GM18909 (cell line): ENCODE measurements at regions not wholly inside any gene's neighbourhood (a gene's known extent, or its start where the extent isn't known, plus 50 kb on each side); places are given as distances from the start of the nearest gene placed in this dataset.

Experiments
- ATAC-seq: cut with Tn5 transposase; IDR thresholded peaks from one replicate; pipeline ENCODE4 v1.9.1; 2021; ENCODE audit warnings: mild to moderate bottlenecking; ENCODE audit not compliant: unreplicated experiment, poor library complexity

DNA sequence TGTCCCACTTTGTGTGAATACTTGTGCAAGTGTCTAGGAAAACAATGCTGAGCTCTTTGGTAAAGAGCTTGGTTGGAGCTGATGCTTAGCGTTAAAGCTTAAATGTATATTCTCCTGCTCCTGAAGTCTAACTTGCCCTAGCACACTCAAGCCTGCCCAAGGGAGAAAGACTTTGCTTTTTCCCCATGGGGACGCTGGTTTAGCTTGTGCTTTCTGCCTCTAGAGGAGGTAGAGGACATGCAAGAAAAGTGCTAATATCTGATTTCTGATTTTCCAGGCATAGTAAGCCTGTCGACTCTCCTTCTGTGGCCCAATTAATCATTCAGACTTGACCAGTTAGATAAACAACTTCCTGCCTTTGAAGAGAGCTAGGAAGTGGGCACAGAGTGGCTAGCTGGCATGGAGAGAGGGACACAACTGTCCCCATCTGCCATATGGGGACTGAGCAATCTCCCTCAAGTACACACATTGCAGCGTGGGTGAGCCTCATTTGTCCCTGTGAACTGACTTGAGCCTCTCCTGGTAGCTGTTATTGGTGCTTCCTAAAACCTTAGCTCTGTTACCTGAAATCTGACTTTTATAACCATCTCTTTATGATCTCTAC lies 348.4 kb downstream of the BRINP1 start:
- ATAC-seq, result no peak

DNA sequence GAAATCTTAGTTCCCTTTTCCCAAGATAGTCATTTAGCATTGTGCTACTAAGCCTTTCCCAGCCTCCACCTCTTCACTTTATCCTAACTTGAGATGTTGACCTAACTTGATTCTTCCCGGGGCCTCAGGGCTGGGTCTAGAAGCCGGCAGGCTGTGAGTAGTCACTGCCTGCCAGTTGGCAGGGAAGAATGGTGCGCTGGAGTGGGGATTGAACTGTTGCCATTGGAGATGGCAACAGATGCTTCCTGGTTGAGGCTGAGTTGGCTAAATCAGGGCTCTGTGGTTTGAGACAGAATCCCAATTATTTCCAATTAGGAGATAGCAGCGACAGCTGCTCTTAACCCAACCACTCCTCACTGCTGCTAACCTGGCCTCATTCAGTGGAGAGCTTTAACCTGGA lies 343.1 kb downstream of the BRINP1 start:
- ATAC-seq, result no peak

- ATAC-seq, result no peak
Measured at GRCh38 chr9:119027901-119028699, 341.1 kb downstream of the BRINP1 start.

- no peak for ATAC-seq
Measured at GRCh38 chr9:119029886-119030285, 339.3 kb downstream of the BRINP1 start.

GRCh38 chr9:119033596-119033995 lies 335.6 kb downstream of the BRINP1 start:
- no peak for ATAC-seq

- no peak for ATAC-seq
Measured at GRCh38 chr9:119036969-119037368, 332.3 kb downstream of the BRINP1 start.

DNA sequence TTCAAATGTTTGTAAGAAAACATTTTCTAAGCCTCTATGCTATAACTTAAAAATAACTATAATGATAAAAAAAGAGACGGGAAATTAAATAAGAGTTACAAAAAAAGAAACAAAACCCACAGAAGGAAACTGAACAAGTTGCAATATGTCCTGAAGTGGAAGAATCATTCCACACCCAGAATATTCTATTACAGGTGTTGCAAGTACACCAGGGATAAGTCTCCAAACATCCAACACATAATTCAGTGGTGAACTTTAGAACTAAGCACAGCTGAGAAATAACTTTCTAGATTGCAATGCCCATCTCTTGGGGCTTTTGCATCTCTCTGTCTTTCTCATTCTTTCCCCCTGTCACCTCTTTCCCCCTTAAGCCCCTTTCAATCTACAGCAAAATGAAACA lies 325.2 kb downstream of the BRINP1 start:
- no peak for ATAC-seq

DNA sequence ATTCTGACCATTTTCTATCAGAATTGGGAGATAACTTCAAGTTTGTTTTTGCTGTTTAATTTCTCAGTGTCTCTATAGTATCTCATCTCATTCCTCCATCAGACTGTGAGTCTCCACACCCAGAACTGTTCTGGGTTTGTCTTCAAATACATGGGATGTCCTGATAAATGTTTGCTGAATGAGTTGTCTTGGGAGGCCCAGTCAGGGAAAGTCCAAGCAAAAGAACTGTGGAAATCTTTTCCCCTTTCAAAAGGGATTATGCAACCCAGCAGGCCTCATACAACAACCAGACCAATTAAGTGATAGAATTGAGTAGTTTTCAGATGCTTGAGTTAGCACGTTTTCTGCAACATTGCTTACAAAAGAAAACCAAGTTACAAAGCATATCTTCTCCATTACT lies 324.4 kb downstream of the BRINP1 start:
- ATAC-seq, result no peak

GRCh38 chr9:119047513-119048307 lies 321.5 kb downstream of the BRINP1 start:
- ATAC-seq, result no peak

- no peak for ATAC-seq
Measured at GRCh38 chr9:119050281-119050680, 319.0 kb downstream of the BRINP1 start.

DNA sequence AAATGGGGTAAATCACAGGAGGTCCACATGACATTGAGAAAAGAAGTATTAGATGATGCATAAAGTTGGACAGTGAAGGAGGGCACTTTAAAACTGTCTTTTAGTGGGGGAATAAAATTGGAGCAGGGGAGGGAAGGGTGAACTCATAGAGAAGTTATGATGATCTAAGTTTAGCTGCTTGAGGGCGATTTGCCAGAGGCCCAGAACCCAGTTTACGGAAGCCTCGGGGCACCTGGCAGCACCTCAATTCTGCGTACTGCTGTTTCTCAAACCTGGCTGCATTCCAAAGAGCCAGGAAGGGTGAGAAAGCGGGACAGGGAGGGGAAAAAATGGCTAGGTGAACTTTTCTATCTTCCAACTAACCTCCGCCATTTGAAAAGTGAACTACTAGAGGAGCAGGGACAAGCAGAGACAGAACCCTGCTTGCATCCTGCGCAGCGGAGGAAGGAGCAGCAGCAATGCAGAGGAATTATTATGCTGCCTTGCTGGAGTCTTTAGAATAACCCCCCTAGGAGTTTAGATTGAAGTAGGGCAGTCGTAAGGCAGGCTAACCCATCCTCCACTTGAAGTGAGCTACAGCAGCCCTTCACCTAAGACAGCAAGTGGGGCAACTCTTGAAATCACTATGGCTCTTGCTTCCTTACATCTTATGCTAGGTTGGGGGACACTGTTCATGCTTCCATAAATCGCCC lies 316.8 kb downstream of the BRINP1 start:
- ATAC-seq, result no peak

- no peak for ATAC-seq
Measured at GRCh38 chr9:119053070-119053469, 316.2 kb downstream of the BRINP1 start.

DNA sequence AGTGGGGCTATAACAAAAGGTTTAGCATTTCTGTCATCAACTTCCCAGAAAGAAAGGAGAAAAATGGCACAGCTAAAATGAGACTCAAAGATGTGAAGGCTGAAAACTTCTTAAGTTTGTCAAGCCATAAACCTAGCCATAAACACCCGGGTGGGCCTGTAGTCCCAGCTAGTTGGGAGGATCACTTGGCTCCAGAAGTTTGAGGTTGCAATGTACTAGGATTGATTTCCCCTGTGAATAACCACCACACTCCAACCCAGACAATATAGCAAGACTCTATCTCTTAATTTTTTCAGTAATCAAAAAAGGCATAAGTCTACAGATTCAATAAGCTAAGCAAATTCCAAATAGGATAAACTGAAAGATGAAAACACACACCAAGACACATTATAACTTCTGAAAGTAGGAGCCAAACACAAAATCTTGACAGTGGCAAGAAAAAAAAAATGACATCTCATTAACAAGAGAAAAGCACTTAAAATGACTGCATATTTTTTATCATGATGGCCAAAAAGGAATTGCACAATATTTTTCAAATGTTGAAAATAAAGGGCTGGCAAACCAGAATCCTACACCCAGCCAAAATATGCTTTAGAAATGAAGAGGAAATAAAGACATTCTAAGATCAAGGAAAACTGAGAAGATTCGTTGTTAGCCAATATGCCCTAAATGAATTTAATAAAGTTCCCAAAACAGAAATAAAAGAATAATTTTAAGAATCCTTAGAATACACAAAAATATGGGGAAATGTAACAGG lies 308.4 kb downstream of the BRINP1 start:
- ATAC-seq, result no peak

GRCh38 chr9:119071636-119072035 lies 297.6 kb downstream of the BRINP1 start:
- ATAC-seq, result no peak

DNA sequence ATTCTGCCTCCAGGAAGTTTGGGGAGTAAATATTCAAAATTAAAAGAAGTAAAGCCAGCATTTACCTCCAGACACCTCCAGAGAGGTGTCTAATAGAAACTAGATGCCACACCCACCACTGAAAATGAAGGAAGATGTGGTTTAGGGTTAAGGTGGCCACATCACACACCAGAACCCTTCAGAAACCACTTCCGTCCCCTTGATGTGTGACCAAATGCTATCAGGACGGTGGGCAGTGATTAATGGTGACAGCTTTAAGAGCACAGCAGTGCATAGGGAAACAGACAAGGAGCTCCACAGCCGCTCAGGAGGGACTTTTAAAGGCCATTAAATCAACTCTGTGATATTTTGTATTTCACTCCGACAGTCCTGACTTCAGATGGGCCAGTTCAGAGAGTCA lies 295.2 kb downstream of the BRINP1 start:
- no peak for ATAC-seq

- ATAC-seq, result no peak
Measured at GRCh38 chr9:119078015-119078414, 291.2 kb downstream of the BRINP1 start.

DNA sequence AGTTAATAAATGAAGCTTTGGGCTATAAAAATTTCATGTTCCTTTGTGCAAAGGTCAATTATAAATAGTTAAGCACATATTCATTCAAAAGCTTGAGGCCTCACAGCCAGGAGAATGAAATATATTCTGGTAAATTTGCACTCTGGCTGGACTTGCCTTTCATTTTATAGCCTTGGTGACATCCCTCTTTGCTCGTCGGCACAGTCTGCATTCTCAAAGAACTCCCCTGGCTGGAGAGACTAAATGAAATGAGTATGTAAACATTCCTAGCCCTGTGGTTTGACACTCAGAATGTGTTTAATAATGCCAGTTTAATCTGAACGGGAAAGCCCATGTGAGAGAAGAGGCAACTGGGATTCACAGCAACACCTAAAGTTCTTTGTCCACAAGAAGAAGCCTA lies 285.6 kb downstream of the BRINP1 start:
- ATAC-seq, result no peak

- no peak for ATAC-seq
Measured at GRCh38 chr9:119086590-119086989, 282.6 kb downstream of the BRINP1 start.

DNA sequence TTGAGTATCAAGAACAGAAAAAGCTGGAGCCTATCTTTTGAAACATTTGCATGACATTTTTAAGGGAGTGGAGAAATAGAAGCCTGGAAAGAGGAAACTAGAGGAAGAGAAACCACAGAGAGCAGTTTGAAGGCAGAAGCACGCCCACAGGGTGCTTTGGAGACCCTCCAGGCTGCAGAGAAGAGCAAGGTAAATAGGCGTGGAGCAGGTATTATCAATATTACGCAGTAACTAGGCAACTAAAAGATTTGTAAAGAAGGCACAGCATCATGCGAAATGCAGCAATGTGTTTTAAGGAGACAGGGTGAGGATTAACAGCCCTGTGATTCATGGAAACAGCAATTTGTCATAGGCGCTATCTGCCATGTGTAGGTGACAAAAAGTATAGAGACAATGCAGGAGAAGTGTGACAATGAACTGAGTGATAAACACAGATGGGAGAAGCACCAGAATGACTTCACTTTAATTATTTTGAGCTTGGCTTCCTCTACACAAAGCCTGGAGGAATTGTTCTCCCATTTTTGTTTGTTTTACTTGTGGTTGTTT lies 281.2 kb downstream of the BRINP1 start:
- no peak for ATAC-seq

DNA sequence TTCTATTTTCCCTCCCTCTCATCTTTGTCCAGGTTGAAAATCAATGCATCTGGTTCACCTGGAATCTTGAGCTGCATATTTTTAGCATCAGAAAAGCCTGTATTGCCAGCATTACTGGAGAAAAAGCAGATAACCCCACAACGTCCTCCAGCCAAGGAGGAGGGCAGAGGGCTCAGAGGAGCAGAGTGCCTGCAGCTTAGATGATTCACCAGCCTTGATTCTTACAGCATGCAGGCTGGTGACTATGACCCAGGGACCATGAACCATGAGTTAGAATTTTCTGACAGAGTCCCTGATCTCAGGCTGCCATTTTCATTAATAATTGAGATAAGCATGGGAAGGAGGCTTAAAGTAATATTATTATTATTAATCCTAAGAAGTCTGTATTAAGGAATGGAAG lies 278.2 kb downstream of the BRINP1 start:
- ATAC-seq, result no peak
